B cell (primary cell): ENCODE measurements at regions not wholly inside any gene's neighbourhood (a gene's known extent, or its start where the extent isn't known, plus 50 kb on each side); places are given as distances from the start of the nearest gene placed in this dataset.

Experiments used
- ATAC-seq: fragments of 200-7000 bp; cut with Tn5 transposase; one replicate; pipeline ENCODE4 v1.10.0; 2021; ENCODE audit warnings: low read depth, mild to moderate bottlenecking, moderate number of reproducible peaks, moderate library complexity
- CTCF ChIA-PET: fragments of 350-600 bp; sonication (Branson Sonifier 250); formaldehyde crosslinking; loops from one replicate; lab custom pipeline; 2021; ENCODE audit warnings: antibody characterized with exemption, inconsistent platforms; lab: Charles Lee
- POLR2A ChIA-PET: fragments of 350-600 bp; sonication (Branson Sonifier 250); formaldehyde crosslinking; loops from one replicate; lab custom pipeline; 2021; ENCODE audit warnings: antibody characterized with exemption; lab: Charles Lee
- DNase-seq: peaks from one replicate; pipeline ENCODE4 v3.0.0; 2013
- H2AFZ ChIP-seq: 2 replicates; pipeline ENCODE4 v1.6.1; 2012; ENCODE audit warnings: mild to moderate bottlenecking, low read depth, low read length; ENCODE audit not compliant: insufficient read depth, poor library complexity, severe bottlenecking
- H3K27ac ChIP-seq, 2 donors: 1 replicate in 1 of 2; 2 replicates in 1 of 2; pipeline ENCODE4 v1.5.1; 2012 to 2013; ENCODE audit warnings: low read length in 2 of 2, mild to moderate bottlenecking in 2 of 2, moderate library complexity in 1 of 2
- H3K27me3 ChIP-seq, 4 experiments: fragments of 200-600 bp in 1 of 4; sonication (generic) in 1 of 4; replicated peaks in 1 of 4; 1 replicate in 2 of 4; 2 replicates in 2 of 4; pipeline versions ENCODE4 v1.6.1 to v1.7.0; 2013 to 2016; ENCODE audit warnings: low read length in 3 of 4, mild to moderate bottlenecking in 2 of 4, mixed read lengths in 1 of 4, moderate library complexity in 1 of 4; ENCODE audit not compliant: insufficient read depth in 4 of 4, control insufficient read depth in 3 of 4; ENCODE audit errors: control extremely low read depth in 1 of 4
- H3K36me3 ChIP-seq, 2 experiments: replicated peaks in 1 of 2; 1 replicate in 1 of 2; 2 replicates in 1 of 2; pipeline versions ENCODE4 v1.6.1 to v1.7.1; 2013; ENCODE audit warnings: low read length in 1 of 2; ENCODE audit not compliant: insufficient read depth in 2 of 2, control insufficient read depth in 1 of 2; ENCODE audit errors: control extremely low read depth in 1 of 2, extremely low read depth in 1 of 2
- H3K4me1 ChIP-seq, 2 donors: fragments of 200-600 bp in 1 of 2; sonication (generic) in 1 of 2; 1 replicate in 1 of 2; 2 replicates in 1 of 2; pipeline versions ENCODE4 v1.5.1 to v1.6.1; 2013 to 2017; ENCODE audit warnings: low read length in 2 of 2; ENCODE audit not compliant: control insufficient read depth in 2 of 2, insufficient read depth in 2 of 2
- H3K4me2 ChIP-seq: replicated peaks from 2 replicates; pipeline ENCODE3; 2012; ENCODE audit warnings: mild to moderate bottlenecking, low read depth, low read length; ENCODE audit not compliant: poor library complexity, severe bottlenecking
- H3K4me3 ChIP-seq, 5 experiments: fragments of 200-600 bp in 1 of 5; sonication (generic) in 1 of 5; 1 replicate in 3 of 5; 2 replicates in 2 of 5; pipeline versions ENCODE4 v1.5.1 to v1.7.0; 2011 to 2016; ENCODE audit warnings: low read length in 4 of 5, mild to moderate bottlenecking in 4 of 5, low read depth in 2 of 5, control low read depth in 1 of 5, moderate library complexity in 1 of 5; ENCODE audit not compliant: insufficient read depth in 1 of 5; ENCODE audit errors: control extremely low read depth in 1 of 5, extremely low read depth in 1 of 5
- H3K79me2 ChIP-seq: fragments of 200-600 bp; sonication (generic); one replicate; pipeline ENCODE4 v1.6.0; 2016; ENCODE audit warnings: low read length; ENCODE audit not compliant: control insufficient read depth, insufficient read depth
- H3K9ac ChIP-seq: fragments of 200-600 bp; sonication (generic); 2 replicates; pipeline ENCODE4 v1.6.1; 2017; ENCODE audit warnings: mild to moderate bottlenecking, low read length, moderate library complexity
- H3K9me3 ChIP-seq, 3 donors: one replicate each; pipeline versions ENCODE4 v1.6.1 to v1.7.1; 2013; ENCODE audit warnings: low read length in 2 of 3; ENCODE audit not compliant: control insufficient read depth in 2 of 3, insufficient read depth in 1 of 3; ENCODE audit errors: control extremely low read depth in 1 of 3
- H4K20me1 ChIP-seq: 2 replicates; pipeline ENCODE4 v1.6.0; 2012; ENCODE audit warnings: mild to moderate bottlenecking, low read length; ENCODE audit not compliant: insufficient read depth, control insufficient read depth, poor library complexity, severe bottlenecking
- H3K27ac Mint-ChIP-seq: one replicate; pipeline ENCODE4 v1.8.0; 2021; ENCODE audit warnings: mixed read lengths
- H3K27me3 Mint-ChIP-seq: one replicate; pipeline ENCODE4 v1.8.0; 2021; ENCODE audit warnings: mixed read lengths
- H3K4me1 Mint-ChIP-seq: one replicate; pipeline ENCODE4 v1.8.0; 2021; ENCODE audit warnings: mixed read lengths
- H3K4me3 Mint-ChIP-seq: one replicate; pipeline ENCODE4 v1.8.0; 2021; ENCODE audit warnings: mixed read lengths
- H3K9me3 Mint-ChIP-seq: one replicate; pipeline ENCODE4 v1.8.0; 2022; ENCODE audit warnings: mixed read lengths; ENCODE audit not compliant: insufficient read depth
- EZH2 ChIP-seq: IDR thresholded peaks from 2 replicates; pipeline ENCODE4 v1.6.1; 2012; ENCODE audit warnings: borderline replicate concordance, low read depth, mild to moderate bottlenecking, moderate library complexity, low read length; ENCODE audit not compliant: insufficient read depth, poor library complexity, severe bottlenecking
- WGBS: methylation state at CpG from one replicate; pipeline ENCODE4 v1.1.5; 2013; ENCODE audit warnings: missing lambda C conversion rate; ENCODE audit not compliant: insufficient coverage; 5-methylcytosine and 5-hydroxymethylcytosine counted together
- intact Hi-C: fragments of 100-400 bp; cut with micrococcal nuclease; formaldehyde crosslinking; loops from one replicate; pipeline ENCODE4 v1.10.0; 2022
- TF ChIP-seq, protein P1 (sequence below): fragments of 200-600 bp; IDR thresholded peaks from one replicate; pipeline ENCODE4 v1.8.0; 2022; ENCODE audit warnings: antibody characterized with exemption, mild to moderate bottlenecking

DNA sequence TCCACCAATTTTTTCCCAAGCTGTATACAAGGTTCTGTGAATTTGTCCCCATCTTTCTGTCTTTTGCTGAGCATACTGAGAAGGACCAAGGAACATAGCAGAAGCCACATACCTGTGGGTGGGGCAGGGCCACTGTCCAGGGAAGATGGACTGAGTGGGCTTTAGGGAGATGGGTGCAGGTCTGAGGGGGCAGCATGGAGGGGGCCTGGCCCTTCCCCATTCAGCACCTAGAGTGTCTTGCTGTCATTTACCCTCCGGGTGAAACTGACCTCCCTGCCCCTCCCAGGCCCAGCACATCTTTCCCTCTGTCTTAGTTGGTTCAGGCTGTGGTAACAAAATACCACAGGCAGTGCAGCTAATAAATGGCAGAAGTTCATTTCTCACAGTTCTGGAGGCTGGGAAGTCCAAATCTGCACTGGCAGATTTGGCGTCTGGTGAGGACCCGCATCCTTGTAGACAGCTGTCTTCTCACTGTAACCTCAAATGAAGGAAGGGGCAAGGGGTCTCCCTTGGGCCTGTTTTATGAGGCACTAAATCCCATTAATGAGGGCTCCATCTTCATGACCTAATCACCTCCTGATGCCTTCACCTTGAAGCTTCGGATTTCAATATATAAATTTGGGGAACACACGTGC is 180.0 kb upstream of the SMAD3 start:
- TF ChIP-seq EZH2, result no peak
- TF ChIP-seq, protein P1, sequence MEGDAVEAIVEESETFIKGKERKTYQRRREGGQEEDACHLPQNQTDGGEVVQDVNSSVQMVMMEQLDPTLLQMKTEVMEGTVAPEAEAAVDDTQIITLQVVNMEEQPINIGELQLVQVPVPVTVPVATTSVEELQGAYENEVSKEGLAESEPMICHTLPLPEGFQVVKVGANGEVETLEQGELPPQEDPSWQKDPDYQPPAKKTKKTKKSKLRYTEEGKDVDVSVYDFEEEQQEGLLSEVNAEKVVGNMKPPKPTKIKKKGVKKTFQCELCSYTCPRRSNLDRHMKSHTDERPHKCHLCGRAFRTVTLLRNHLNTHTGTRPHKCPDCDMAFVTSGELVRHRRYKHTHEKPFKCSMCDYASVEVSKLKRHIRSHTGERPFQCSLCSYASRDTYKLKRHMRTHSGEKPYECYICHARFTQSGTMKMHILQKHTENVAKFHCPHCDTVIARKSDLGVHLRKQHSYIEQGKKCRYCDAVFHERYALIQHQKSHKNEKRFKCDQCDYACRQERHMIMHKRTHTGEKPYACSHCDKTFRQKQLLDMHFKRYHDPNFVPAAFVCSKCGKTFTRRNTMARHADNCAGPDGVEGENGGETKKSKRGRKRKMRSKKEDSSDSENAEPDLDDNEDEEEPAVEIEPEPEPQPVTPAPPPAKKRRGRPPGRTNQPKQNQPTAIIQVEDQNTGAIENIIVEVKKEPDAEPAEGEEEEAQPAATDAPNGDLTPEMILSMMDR, result no peak
- no peak overlapping the region for H3K9ac ChIP-seq
- no peak for DNase-seq
- WGBS, result 100% methylated on average over 5 of the region's 5 CpGs
- ChIA-PET POLR2A (no interaction called here), CTCF (no interaction called here)
- no peaks in the 10 kb centered on the region for H3K4me1 ChIP-seq
- no peaks in the 10 kb centered on the region for H3K36me3 ChIP-seq
- peaks cover 2 to 14% (median 11%) of the 10 kb centered on the region in 3 donors for H3K9me3 ChIP-seq
- no peaks in the 10 kb centered on the region for H3K9me3 Mint-ChIP-seq
- no peak overlapping the region for H3K4me2 ChIP-seq
- H3K27me3 ChIP-seq, result peaks cover 0 to 12% (median 0%) of the 10 kb centered on the region in 4 experiments
- no peaks in the 10 kb centered on the region for H3K79me2 ChIP-seq
- no peak for ATAC-seq
- H3K4me3 Mint-ChIP-seq, result no peak overlapping the region
- H3K4me1 Mint-ChIP-seq, result no peaks in the 10 kb centered on the region
- H3K27me3 Mint-ChIP-seq, result peaks cover 8% of the 10 kb centered on the region
- intact Hi-C loops, result no loop called here
- H3K27ac ChIP-seq, result no peak overlapping the region
- H2AFZ ChIP-seq, result no peak overlapping the region
- H3K4me3 ChIP-seq, result no peak overlapping the region
- H3K27ac Mint-ChIP-seq, result no peak overlapping the region
- H4K20me1 ChIP-seq, result no peaks in the 10 kb centered on the region

DNA sequence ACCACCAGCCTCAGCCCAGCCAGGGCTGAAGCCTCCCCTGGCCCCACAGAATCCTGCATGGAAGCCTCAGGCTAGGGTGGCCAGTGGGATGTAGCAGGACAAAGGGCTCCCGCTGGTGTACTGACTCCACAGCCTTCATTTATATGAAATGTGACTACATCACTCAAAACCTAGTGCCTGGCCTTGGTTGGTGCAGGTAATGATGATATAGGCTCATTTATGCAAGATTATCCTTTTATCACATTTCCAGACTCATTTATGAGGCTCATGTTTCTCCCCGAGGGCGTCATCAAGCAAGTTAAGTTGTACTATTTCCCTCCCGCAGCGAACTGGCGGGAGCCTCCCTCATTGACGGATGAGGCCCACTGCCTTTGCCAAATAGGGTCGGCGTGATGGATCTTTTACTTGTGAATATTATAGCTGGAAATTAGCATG is 179.1 kb upstream of the SMAD3 start:
- no peaks in the 10 kb centered on the region for H4K20me1 ChIP-seq
- H3K4me1 ChIP-seq, result no peaks in the 10 kb centered on the region
- H3K4me2 ChIP-seq, result no peak overlapping the region
- H3K27ac ChIP-seq, result no peak overlapping the region
- no peak overlapping the region for H3K9ac ChIP-seq
- ChIA-PET POLR2A (no interaction called here), CTCF (no interaction called here)
- H3K4me3 ChIP-seq, result no peak overlapping the region
- H2AFZ ChIP-seq, result no peak overlapping the region
- H3K9me3 ChIP-seq, result peaks cover 6 to 17% (median 11%) of the 10 kb centered on the region in 3 donors
- Mint-ChIP-seq H3K4me1 (no peaks in the 10 kb centered on the region), H3K9me3 (no peaks in the 10 kb centered on the region), H3K27ac (no peak overlapping the region), H3K27me3 (peaks cover 8% of the 10 kb centered on the region), H3K4me3 (no peak overlapping the region)
- H3K36me3 ChIP-seq, result no peaks in the 10 kb centered on the region
- no peak for DNase-seq
- ATAC-seq, result no peak
- intact Hi-C loops, result no loop called here
- 97% methylated on average over 5 of the region's 9 CpGs for WGBS
- TF ChIP-seq EZH2, result no peak
- TF ChIP-seq, protein P1, result no peak
- no peaks in the 10 kb centered on the region for H3K79me2 ChIP-seq
- peaks cover 0 to 12% (median 0%) of the 10 kb centered on the region in 4 experiments for H3K27me3 ChIP-seq
